AG20443 (cell line): ENCODE measurements at regions not wholly inside any gene's neighbourhood (a gene's known extent, or its start where the extent isn't known, plus 50 kb on each side); places are given as distances from the start of the nearest gene placed in this dataset.

Experiments used
- DNase-seq: peaks from one replicate; pipeline ENCODE4 v3.0.0; 2012; ENCODE audit warnings: low spot score, mixed read lengths

- DNase-seq = no peak
Observed at GRCh38 chr5:143464723-143465490, 61.4 kb upstream of the NR3C1 start.

GRCh38 chr5:143462431-143462830 is 58.9 kb upstream of the NR3C1 start:
- no peak for DNase-seq

- no peak for DNase-seq
Observed at GRCh38 chr5:143459433-143459832, 55.9 kb upstream of the NR3C1 start.

- peak; percentile 67 for DNase-seq
Observed at GRCh38 chr5:143456952-143457547, 53.6 kb upstream of the NR3C1 start.

- no peak for DNase-seq
Observed at GRCh38 chr5:143454936-143455516, 51.5 kb upstream of the NR3C1 start.

GRCh38 chr5:143453720-143454119 is 50.2 kb upstream of the NR3C1 start:
- no peak for DNase-seq
